ENCODE measurements at regions not wholly inside any gene's neighbourhood (a gene's known extent, or its start where the extent isn't known, plus 50 kb on each side); places are given as distances from the start of the nearest gene placed in this dataset.

GRCh38 chr7:110283056-110283455, 807.9 kb upstream of the LRRN3 start:
- TF ChIP-seq RARB (CRISPR knock-in tag; IDR thresholded peaks at IDR 0.05) (no peak), ZNF565 (CRISPR knock-in tag; conservative IDR thresholded peaks at IDR 0.05; ENCODE audit: low read depth) (no peak), ARNTL (CRISPR knock-in tag; IDR thresholded peaks at IDR 0.05; ENCODE audit: borderline replicate concordance, low read depth) (no peak), PPARA (CRISPR knock-in tag; IDR thresholded peaks at IDR 0.05; ENCODE audit: borderline replicate concordance) (no peak), ZFP3 (CRISPR knock-in tag; IDR thresholded peaks at IDR 0.05) (no peak), CSDC2 (CRISPR knock-in tag; IDR thresholded peaks at IDR 0.05) (no peak), ZNF8 (CRISPR knock-in tag; IDR thresholded peaks at IDR 0.05) (no peak), PATZ1 (CRISPR knock-in tag; IDR thresholded peaks at IDR 0.05; ENCODE audit: borderline replicate concordance) (no peak), OSR1 (CRISPR knock-in tag; IDR thresholded peaks at IDR 0.05) (no peak), ZC3H10 (CRISPR knock-in tag; IDR thresholded peaks at IDR 0.05) (no peak), POU6F1 (CRISPR knock-in tag; IDR thresholded peaks at IDR 0.05; ENCODE audit: borderline replicate concordance, low read depth) (no peak)

All from SK-N-SH treated with all-trans-retinoic acid at 6 μM for 48 hours (cell line).